T-cell (primary cell): ENCODE measurements at regions not wholly inside any gene's neighbourhood (a gene's known extent, or its start where the extent isn't known, plus 50 kb on each side); places are given as distances from the start of the nearest gene placed in this dataset.
"Not testable (repeated sequence)": the region's sequence is repeated elsewhere in the genome, so short reads cannot be mapped to it uniquely, and the experiment has no call there.

Experiments
- ATAC-seq, 4 experiments: fragments of 200-7000 bp in 3 of 4; fragments of 150-1000 bp in 1 of 4; cut with Tn5 transposase; replicated peaks in 1 of 4; 1 replicate in 3 of 4; 2 replicates in 1 of 4; pipeline ENCODE4 v1.10.0; 2021; ENCODE audit warnings: moderate library complexity in 3 of 4, mild to moderate bottlenecking in 2 of 4, moderate number of reproducible peaks in 1 of 4
- CTCF ChIA-PET, 2 donors: fragments of 300-600 bp; sonication (Branson Sonifier 250); formaldehyde crosslinking; loops; one replicate each; lab custom pipeline; 2022; ENCODE audit warnings: antibody characterized with exemption in 2 of 2; lab: Charles Lee
- POLR2A ChIA-PET, 2 donors: fragments of 300-600 bp; sonication (Branson Sonifier 250); formaldehyde crosslinking; loops; one replicate each; lab custom pipeline; 2022; ENCODE audit warnings: antibody characterized with exemption in 2 of 2; lab: Charles Lee
- DNase-seq, 35 experiments: peaks; one replicate each; pipeline versions ENCODE4 v3.0.0 to v3.0.0-alpha.2; 2013 to 2023
- H3K27ac ChIP-seq: one replicate; pipeline ENCODE4 v1.5.1; 2013; ENCODE audit warnings: low read length
- H3K27me3 ChIP-seq, 2 experiments: replicated peaks in 1 of 2; 1 replicate in 1 of 2; 2 replicates in 1 of 2; pipeline versions ENCODE4 v1.6.1 to v1.7.0; 2013; ENCODE audit warnings: low read length in 1 of 2, mixed read lengths in 1 of 2; ENCODE audit not compliant: control insufficient read depth in 2 of 2, insufficient read depth in 2 of 2; ENCODE audit errors: extremely low read depth in 1 of 2
- H3K36me3 ChIP-seq, 2 donors: 1 replicate in 1 of 2; 2 replicates in 1 of 2; pipeline versions ENCODE4 v1.6.1 to v1.7.0; 2013; ENCODE audit warnings: low read length in 1 of 2; ENCODE audit not compliant: control insufficient read depth in 2 of 2, insufficient read depth in 1 of 2; ENCODE audit errors: extremely low read depth in 1 of 2
- H3K4me1 ChIP-seq, 2 experiments: 1 replicate in 1 of 2; 2 replicates in 1 of 2; pipeline versions ENCODE4 v1.6.1 to v1.7.0; 2013; ENCODE audit warnings: low read length in 2 of 2, mixed read lengths in 1 of 2; ENCODE audit not compliant: insufficient read depth in 2 of 2, control insufficient read depth in 1 of 2; ENCODE audit errors: extremely low read depth in 1 of 2
- H3K4me3 ChIP-seq, 2 donors: 1 replicate in 1 of 2; 2 replicates in 1 of 2; pipeline versions ENCODE4 v1.5.1 to v1.7.0; 2013; ENCODE audit warnings: mild to moderate bottlenecking in 2 of 2, low read length in 1 of 2, moderate library complexity in 1 of 2; ENCODE audit not compliant: control insufficient read depth in 1 of 2; ENCODE audit errors: extremely low read depth in 1 of 2
- H3K9me3 ChIP-seq: 2 replicates; pipeline ENCODE4 v1.7.0; 2013
- H3K27ac Mint-ChIP-seq, 2 donors: one replicate each; pipeline ENCODE4 v1.8.0; 2020 to 2021; ENCODE audit warnings: mild to moderate bottlenecking in 2 of 2, mixed read lengths in 2 of 2
- H3K27me3 Mint-ChIP-seq, 2 donors: one replicate each; pipeline ENCODE4 v1.8.0; 2021 to 2022; ENCODE audit warnings: mixed read lengths in 2 of 2
- H3K36me3 Mint-ChIP-seq: one replicate; pipeline ENCODE4 v1.8.0; 2021; ENCODE audit warnings: mixed read lengths
- H3K4me1 Mint-ChIP-seq, 3 donors: one replicate each; pipeline ENCODE4 v1.8.0; 2020 to 2022; ENCODE audit warnings: mixed read lengths in 3 of 3, mild to moderate bottlenecking in 1 of 3
- H3K4me3 Mint-ChIP-seq, 3 donors: one replicate each; pipeline ENCODE4 v1.8.0; 2020 to 2022; ENCODE audit warnings: mild to moderate bottlenecking in 3 of 3, mixed read lengths in 3 of 3, moderate library complexity in 3 of 3
- H3K9me3 Mint-ChIP-seq, 3 donors: one replicate each; pipeline ENCODE4 v1.8.0; 2020 to 2022; ENCODE audit warnings: mixed read lengths in 3 of 3
- WGBS: methylation state at CpG from one replicate; pipeline ENCODE4 v1.1.5; 2013; ENCODE audit warnings: missing lambda C conversion rate; ENCODE audit not compliant: insufficient coverage; 5-methylcytosine and 5-hydroxymethylcytosine counted together

GRCh38 chrY:12490558-12491209 lies 210.3 kb upstream of the USP9Y start:
- H3K27ac ChIP-seq: peak overlapping the region; percentile 44
- POLR2A ChIA-PET: no interaction called here
- WGBS: 74% methylated on average over 3 of the region's 13 CpGs
- H3K27ac Mint-ChIP-seq: peak overlapping the region in 1 of 2 donors; percentile 55
- no peak overlapping the region for H3K4me3 Mint-ChIP-seq
- DNase-seq (peak in 7 of 35 experiments; percentile 0 to 16 (median 3)), ATAC-seq (peak in 1 of 4 experiments; percentile 54)
- H3K9me3 ChIP-seq: no peaks in the 10 kb centered on the region
- H3K36me3 Mint-ChIP-seq: no peaks in the 10 kb centered on the region
- no peak overlapping the region for H3K4me3 ChIP-seq
- peaks cover 0 to 11% (median 0%) of the 10 kb centered on the region in 3 donors for H3K4me1 Mint-ChIP-seq
- no peaks in the 10 kb centered on the region for H3K36me3 ChIP-seq
- CTCF ChIA-PET: no interaction called here
- H3K27me3 ChIP-seq: no peaks in the 10 kb centered on the region
- H3K9me3 Mint-ChIP-seq: no peaks in the 10 kb centered on the region
- no peaks in the 10 kb centered on the region for H3K27me3 Mint-ChIP-seq
- no peaks in the 10 kb centered on the region for H3K4me1 ChIP-seq

GRCh38 chrY:12492218-12492617 lies 208.8 kb upstream of the USP9Y start:
- no peak for ATAC-seq
- DNase-seq: no peak
- H3K4me1 Mint-ChIP-seq: peaks cover 0 to 11% (median 0%) of the 10 kb centered on the region in 3 donors
- H3K36me3 Mint-ChIP-seq: no peaks in the 10 kb centered on the region
- CTCF ChIA-PET: no interaction called here
- POLR2A ChIA-PET: no interaction called here
- no CpG with 5 or more reads among the region's 1 CpG for WGBS
- Histone ChIP-seq H3K36me3 (no peaks in the 10 kb centered on the region), H3K4me1 (no peaks in the 10 kb centered on the region), H3K4me3 (no peak overlapping the region), H3K27me3 (no peaks in the 10 kb centered on the region), H3K27ac (no peak overlapping the region), H3K9me3 (no peaks in the 10 kb centered on the region)
- H3K9me3 Mint-ChIP-seq: no peaks in the 10 kb centered on the region
- H3K4me3 Mint-ChIP-seq: no peak overlapping the region
- H3K27me3 Mint-ChIP-seq: no peaks in the 10 kb centered on the region
- no peak overlapping the region for H3K27ac Mint-ChIP-seq

DNA sequence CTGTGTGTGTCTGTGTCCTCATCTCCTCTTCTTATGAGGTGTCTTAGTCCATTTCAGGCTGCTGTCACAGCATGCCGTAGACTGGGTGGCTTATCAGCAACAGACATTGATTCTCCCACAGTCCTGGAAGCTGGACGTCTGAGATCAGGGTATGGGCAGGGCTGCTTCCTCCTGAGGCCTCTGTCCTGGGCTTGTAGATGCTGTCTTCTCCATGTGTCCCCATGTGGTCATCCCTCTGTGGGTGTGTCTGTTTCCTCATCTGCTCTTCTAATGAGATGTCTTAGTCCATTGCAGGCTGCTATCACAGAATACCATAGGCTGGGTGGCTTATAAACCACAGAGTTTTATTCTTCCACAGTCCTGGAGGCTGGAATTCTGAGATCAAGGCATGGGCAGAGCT lies 205.0 kb upstream of the USP9Y start:
- no peaks in the 10 kb centered on the region for H3K36me3 Mint-ChIP-seq
- ChIA-PET POLR2A (no interaction called here), CTCF (no interaction called here)
- H3K27ac Mint-ChIP-seq: no peak overlapping the region
- Histone ChIP-seq H3K4me1 (no peaks in the 10 kb centered on the region), H3K36me3 (no peaks in the 10 kb centered on the region), H3K27ac (no peak overlapping the region), H3K27me3 (no peaks in the 10 kb centered on the region), H3K9me3 (no peaks in the 10 kb centered on the region), H3K4me3 (no peak overlapping the region)
- WGBS: no CpG with 5 or more reads among the region's 2 CpGs
- H3K9me3 Mint-ChIP-seq: no peaks in the 10 kb centered on the region
- no peaks in the 10 kb centered on the region for H3K4me1 Mint-ChIP-seq
- H3K27me3 Mint-ChIP-seq: no peaks in the 10 kb centered on the region
- no peak overlapping the region for H3K4me3 Mint-ChIP-seq
- DNase-seq (no peak), ATAC-seq (no peak)

DNA sequence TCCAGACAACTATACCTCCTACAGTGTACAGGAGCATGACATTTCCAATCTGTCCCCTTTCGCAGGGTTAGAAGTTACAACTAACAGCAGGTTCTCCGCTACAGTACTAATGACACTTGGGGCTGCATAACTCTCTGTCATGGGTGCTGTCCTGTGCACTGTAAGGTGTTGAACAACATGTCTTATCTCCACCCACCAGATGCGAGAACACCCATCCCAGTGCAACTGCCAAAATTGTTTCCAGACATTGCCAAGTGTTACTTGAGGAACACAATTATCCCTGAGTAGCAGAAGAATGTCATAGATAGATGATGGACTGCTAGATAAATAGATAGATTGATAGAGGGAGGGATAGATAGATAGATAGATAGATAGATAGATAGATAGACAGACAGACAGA lies 200.9 kb upstream of the USP9Y start:
- no peaks in the 10 kb centered on the region for H3K4me1 ChIP-seq
- 100% methylated on average over 1 of the region's 3 CpGs for WGBS
- POLR2A ChIA-PET: no interaction called here
- no peaks in the 10 kb centered on the region for H3K36me3 ChIP-seq
- CTCF ChIA-PET: no interaction called here
- no peaks in the 10 kb centered on the region for H3K36me3 Mint-ChIP-seq
- no peaks in the 10 kb centered on the region for H3K9me3 Mint-ChIP-seq
- H3K27me3 ChIP-seq: no peaks in the 10 kb centered on the region
- no peak overlapping the region for H3K4me3 ChIP-seq
- ATAC-seq (no peak), DNase-seq (no peak)
- H3K9me3 ChIP-seq: no peaks in the 10 kb centered on the region
- no peaks in the 10 kb centered on the region for H3K4me1 Mint-ChIP-seq
- H3K27me3 Mint-ChIP-seq: no peaks in the 10 kb centered on the region
- H3K4me3 Mint-ChIP-seq: no peak overlapping the region
- no peak overlapping the region for H3K27ac ChIP-seq
- no peak overlapping the region for H3K27ac Mint-ChIP-seq

DNA sequence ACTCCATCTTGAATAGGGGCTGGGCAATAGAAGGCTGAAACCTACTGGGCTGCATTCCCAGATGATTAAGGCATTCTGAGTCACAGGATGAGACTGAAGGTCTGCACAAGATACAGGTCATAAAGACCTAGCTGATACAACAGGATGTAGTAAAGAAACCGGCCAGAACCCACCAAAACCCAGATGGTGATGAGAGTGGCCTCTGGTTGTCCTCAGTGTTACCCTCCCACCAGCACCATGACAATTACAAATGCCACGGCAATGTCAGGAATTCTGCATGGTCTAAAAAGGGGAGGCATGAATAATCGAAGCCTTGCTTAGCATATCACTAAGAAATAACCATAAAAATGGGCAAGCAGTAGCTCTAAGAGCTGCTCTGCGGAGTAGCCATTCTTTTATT lies 197.0 kb upstream of the USP9Y start:
- POLR2A ChIA-PET, H3K36me3 Mint-ChIP-seq: not testable (repeated sequence)
- no CpG with 5 or more reads among the region's 4 CpGs for WGBS

DNA sequence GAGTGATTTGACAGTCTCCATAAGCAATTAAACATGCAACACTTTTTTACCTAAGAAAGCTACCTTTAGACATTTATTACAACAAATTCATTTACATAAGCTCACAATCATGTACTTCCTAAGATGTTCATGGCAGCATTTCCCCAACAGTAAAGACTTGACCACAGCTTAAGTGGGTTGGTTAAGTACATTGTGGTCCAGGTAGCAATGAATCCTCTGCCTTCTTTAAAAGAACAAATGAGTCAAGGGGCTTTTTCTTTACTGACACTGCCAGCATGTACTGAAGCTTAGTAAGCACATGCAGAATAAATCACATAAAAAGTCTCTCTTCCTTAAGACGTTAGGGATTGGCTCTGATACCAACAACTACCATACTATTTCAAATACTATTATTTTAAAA lies 183.7 kb upstream of the USP9Y start:
- DNase-seq: no peak
- Mint-ChIP-seq H3K9me3 (no peaks in the 10 kb centered on the region), H3K4me3 (no peak overlapping the region), H3K4me1 (no peaks in the 10 kb centered on the region), H3K27ac (no peak overlapping the region), H3K36me3 (no peaks in the 10 kb centered on the region), H3K27me3 (no peaks in the 10 kb centered on the region)
- ChIA-PET CTCF (no interaction called here), POLR2A (no interaction called here)
- H3K9me3 ChIP-seq: no peaks in the 10 kb centered on the region
- no peaks in the 10 kb centered on the region for H3K27me3 ChIP-seq
- no peaks in the 10 kb centered on the region for H3K4me1 ChIP-seq
- ATAC-seq: no peak
- WGBS: no CpG with 5 or more reads among the region's 1 CpG
- H3K4me3 ChIP-seq: no peak overlapping the region
- H3K36me3 ChIP-seq: no peaks in the 10 kb centered on the region
- no peak overlapping the region for H3K27ac ChIP-seq

More for the DNA sequence above, 197.0 kb upstream of the USP9Y start:
- H3K27ac ChIP-seq, H3K27me3 ChIP-seq, H3K4me1 Mint-ChIP-seq, H3K9me3 ChIP-seq, H3K27me3 Mint-ChIP-seq, H3K4me1 ChIP-seq, ATAC-seq, H3K27ac Mint-ChIP-seq, H3K4me3 Mint-ChIP-seq, CTCF ChIA-PET, H3K9me3 Mint-ChIP-seq, H3K36me3 ChIP-seq, H3K4me3 ChIP-seq, DNase-seq: not testable (repeated sequence)

DNA sequence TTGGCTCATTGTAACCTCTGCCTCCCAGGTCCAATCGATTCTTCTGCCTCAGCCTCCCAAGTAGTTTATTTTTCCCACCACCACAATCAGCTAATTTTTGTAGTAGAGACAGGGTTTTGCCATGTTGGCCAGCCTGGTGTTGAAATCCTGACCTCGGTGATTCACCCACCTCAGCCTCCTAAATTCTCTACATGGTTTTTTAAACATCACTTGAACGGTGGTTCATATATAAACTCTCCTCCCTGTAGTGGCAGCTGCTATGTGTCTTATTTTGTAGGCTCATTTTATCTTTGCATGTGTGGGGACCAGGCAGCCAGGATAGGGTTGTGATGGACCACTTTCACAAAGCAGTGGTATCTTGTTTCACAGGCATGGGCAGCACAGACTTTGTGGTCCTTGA lies 175.8 kb upstream of the USP9Y start:
- Mint-ChIP-seq H3K4me1 (peaks cover 0 to 16% (median 0%) of the 10 kb centered on the region in 3 donors), H3K9me3 (no peaks in the 10 kb centered on the region), H3K27ac (no peak overlapping the region), H3K4me3 (no peak overlapping the region), H3K36me3 (no peaks in the 10 kb centered on the region), H3K27me3 (no peaks in the 10 kb centered on the region)
- ChIA-PET CTCF (no interaction called here), POLR2A (no interaction called here)
- no peaks in the 10 kb centered on the region for H3K27me3 ChIP-seq
- peaks cover 0 to 3% of the 10 kb centered on the region in 2 experiments for H3K4me1 ChIP-seq
- H3K9me3 ChIP-seq: no peaks in the 10 kb centered on the region
- DNase-seq (no peak), ATAC-seq (no peak)
- no peak overlapping the region for H3K4me3 ChIP-seq
- H3K27ac ChIP-seq: no peak overlapping the region
- WGBS: no CpG with 5 or more reads among the region's 3 CpGs
- no peaks in the 10 kb centered on the region for H3K36me3 ChIP-seq
